OCI-LY7 (cell line): ENCODE measurements at regions not wholly inside any gene's neighbourhood (a gene's known extent, or its start where the extent isn't known, plus 50 kb on each side); places are given as distances from the start of the nearest gene placed in this dataset.

ENCODE experiments used
- CTCF ChIP-seq: fragments of 200-600 bp; sonication (generic); conservative IDR thresholded peaks from 2 replicates; pipeline ENCODE4 v1.5.1; 2014; ENCODE audit warnings: mild to moderate bottlenecking, antibody characterized with exemption, low read length, moderate library complexity, mixed read lengths
- EZH2phosphoT487 ChIP-seq: fragments of 200-600 bp; sonication (generic); IDR thresholded peaks from 2 replicates; pipeline ENCODE4 v1.6.1; 2018; ENCODE audit warnings: low read depth, borderline replicate concordance, mild to moderate bottlenecking, mixed run types, antibody characterized with exemption, low read length, moderate library complexity, mixed read lengths

GRCh38 chr4:149166876-149167275 is 648.8 kb downstream of the IQCM start:
- TF ChIP-seq CTCF, result no peak
- TF ChIP-seq EZH2phosphoT487, result no peak
